ENCODE measurements at regions not wholly inside any gene's neighbourhood (a gene's known extent, or its start where the extent isn't known, plus 50 kb on each side); places are given as distances from the start of the nearest gene placed in this dataset.

DNA sequence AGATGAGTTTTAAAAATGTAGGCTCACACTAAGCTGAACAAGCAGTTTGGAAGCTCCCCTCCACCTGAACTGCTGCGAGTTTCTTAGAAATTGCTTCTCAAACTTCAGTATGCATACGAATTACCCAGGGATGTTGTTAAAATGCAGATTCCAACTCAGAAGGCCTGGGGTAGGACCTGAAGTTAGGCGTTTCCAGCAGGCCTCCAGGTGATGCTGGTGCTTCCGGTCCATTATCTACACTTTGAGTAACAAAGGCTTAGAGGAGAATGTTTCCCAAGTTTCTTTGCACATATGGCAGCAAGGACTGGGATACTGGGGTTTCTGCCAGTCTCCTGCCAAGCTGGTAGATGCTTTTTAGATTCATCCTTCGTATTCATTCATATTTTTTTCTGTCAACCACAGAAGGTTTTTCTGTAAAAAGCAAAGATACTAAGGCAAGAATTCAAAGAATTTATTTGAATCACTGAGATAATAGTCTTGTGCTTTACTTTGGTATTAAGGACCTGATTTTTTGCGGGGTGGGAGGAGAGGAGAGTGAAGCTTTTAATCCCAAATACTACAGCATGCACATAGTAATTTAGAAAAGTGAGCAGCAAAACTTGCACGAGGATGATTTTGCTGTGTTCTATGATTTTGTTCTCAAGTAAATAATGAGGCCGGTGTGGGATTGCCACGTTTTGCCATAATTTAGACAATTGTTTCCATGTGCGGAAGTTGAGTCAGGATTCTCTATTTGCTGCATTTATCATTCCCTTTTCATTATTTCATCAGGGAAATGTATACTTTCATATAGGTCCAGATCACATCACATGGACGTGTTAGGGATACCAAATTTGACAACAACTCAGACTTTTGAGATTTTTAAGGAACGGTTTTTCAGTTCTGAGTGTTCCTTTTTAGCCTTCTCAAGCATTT lies 137.6 kb upstream of the SPATS2L start:
- peak overlapping the region; percentile 48 for H3K27ac ChIP-seq (ENCODE audit: low read length)

DNA sequence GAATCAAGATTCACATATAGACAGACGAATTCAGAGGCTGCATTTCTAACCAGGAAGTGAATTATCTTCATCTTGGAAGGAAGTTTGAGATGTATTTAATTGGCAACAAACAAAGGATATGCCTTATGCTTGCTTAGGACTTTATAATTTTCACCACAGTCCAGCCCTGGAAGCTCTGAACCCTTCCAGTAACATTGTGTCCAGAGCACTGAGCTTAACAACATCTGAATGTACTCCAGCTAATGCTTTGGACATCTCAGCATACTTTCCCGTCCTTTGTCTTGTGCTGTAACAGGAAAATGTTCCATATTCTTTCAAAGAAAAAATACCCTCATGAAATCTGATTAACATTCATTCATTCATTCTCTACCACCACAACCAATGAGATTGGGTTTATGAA lies 136.3 kb upstream of the SPATS2L start:
- Histone ChIP-seq H3K9me3 (ENCODE audit: insufficient read depth, low read depth, low read length) (no peaks in the 10 kb centered on the region), H3K27ac (ENCODE audit: low read length) (no peak overlapping the region), H3K4me3 (ENCODE audit: low read length) (no peak overlapping the region), H3K27me3 (ENCODE audit: insufficient read depth, low read length) (no peaks in the 10 kb centered on the region), H3K9ac (ENCODE audit: low read depth, low read length) (no peak overlapping the region), H3K4me1 (ENCODE audit: insufficient read depth, low read length) (peaks cover 18% of the 10 kb centered on the region), H3K36me3 (ENCODE audit: insufficient read depth, low read depth, low read length) (no peaks in the 10 kb centered on the region)

More for the DNA sequence above, 137.6 kb upstream of the SPATS2L start:
- H3K4me3 ChIP-seq (ENCODE audit: low read length): peak overlapping the region; percentile 6; the same call in 1 of the 2 replicates
- H3K27me3 ChIP-seq (ENCODE audit: insufficient read depth, low read length): no peaks in the 10 kb centered on the region
- H3K4me1 ChIP-seq (ENCODE audit: insufficient read depth, low read length): peaks cover 18% of the 10 kb centered on the region
- peak overlapping the region; percentile 28; the same call in 1 of the 2 replicates for H3K9ac ChIP-seq (ENCODE audit: low read depth, low read length)
- H3K9me3 ChIP-seq (ENCODE audit: insufficient read depth, low read depth, low read length): no peaks in the 10 kb centered on the region
- H3K36me3 ChIP-seq (ENCODE audit: insufficient read depth, low read depth, low read length): no peaks in the 10 kb centered on the region

DNA sequence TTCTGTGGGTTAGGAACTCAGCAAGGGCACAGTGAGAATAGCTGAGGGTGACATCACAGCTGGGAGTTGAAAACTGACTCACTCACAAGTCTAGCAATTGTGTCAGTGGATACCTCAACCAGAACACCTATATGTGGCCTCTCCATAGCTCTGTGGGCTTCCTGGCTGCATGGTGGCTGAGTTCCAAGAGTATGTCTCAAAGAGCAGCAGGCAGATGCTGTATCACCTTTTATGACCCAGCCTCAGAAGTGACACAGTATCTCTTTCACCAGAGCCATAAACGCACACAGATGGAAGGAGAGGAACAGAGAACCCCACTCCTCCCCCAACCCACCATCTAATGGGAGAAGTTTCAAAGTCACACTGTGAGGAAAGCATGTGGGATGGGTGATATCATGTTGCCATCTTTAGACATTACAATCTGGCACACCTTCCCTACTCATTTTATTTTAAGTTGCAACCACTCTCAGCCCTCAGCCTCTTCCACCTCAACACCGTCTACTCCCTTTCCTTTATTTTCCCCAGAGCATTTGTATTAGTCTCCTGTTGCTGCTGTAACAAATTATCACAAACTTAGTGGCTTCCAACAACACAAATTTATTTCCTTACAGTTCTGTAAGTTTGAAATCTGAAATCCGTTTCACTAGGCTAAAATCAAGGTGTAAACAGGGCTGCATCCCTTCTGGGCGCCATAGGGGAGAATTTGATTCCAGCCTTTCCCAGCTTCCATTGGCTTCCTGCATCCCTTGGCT lies 134.6 kb upstream of the SPATS2L start:
- no peaks in the 10 kb centered on the region for H3K27me3 ChIP-seq (ENCODE audit: insufficient read depth, low read length)
- H3K36me3 ChIP-seq (ENCODE audit: insufficient read depth, low read depth, low read length): no peaks in the 10 kb centered on the region
- H3K27ac ChIP-seq (ENCODE audit: low read length): no peak overlapping the region
- H3K9ac ChIP-seq (ENCODE audit: low read depth, low read length): no peak overlapping the region
- H3K4me3 ChIP-seq (ENCODE audit: low read length): no peak overlapping the region
- H3K9me3 ChIP-seq (ENCODE audit: insufficient read depth, low read depth, low read length): no peaks in the 10 kb centered on the region
- peaks cover 18% of the 10 kb centered on the region for H3K4me1 ChIP-seq (ENCODE audit: insufficient read depth, low read length)

DNA sequence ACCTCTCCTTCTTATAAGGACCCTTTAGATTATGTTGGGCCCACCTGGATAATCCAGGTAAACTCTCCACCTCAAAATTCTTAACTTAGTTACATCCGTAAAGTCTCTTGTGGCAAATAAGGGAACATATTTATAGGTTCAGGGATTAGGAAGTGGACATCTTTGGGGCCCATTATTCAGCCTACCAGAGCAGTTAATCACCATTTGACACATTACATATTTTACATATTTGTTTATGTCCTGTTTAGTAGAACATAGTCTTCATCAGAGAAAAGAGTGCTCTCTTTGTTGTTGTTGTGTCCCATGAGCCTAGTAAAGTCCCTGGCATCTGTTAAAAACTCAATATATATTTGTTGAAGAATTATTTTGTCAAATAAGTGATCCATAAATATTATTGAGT lies 134.0 kb upstream of the SPATS2L start:
- no peak overlapping the region for H3K4me3 ChIP-seq (ENCODE audit: low read length)
- no peak overlapping the region for H3K27ac ChIP-seq (ENCODE audit: low read length)
- H3K27me3 ChIP-seq (ENCODE audit: insufficient read depth, low read length): no peaks in the 10 kb centered on the region
- H3K36me3 ChIP-seq (ENCODE audit: insufficient read depth, low read depth, low read length): no peaks in the 10 kb centered on the region
- no peaks in the 10 kb centered on the region for H3K9me3 ChIP-seq (ENCODE audit: insufficient read depth, low read depth, low read length)
- H3K9ac ChIP-seq (ENCODE audit: low read depth, low read length): no peak overlapping the region
- peaks cover 18% of the 10 kb centered on the region for H3K4me1 ChIP-seq (ENCODE audit: insufficient read depth, low read length)

GRCh38 chr2:200172944-200173581 lies 133.4 kb upstream of the SPATS2L start:
- Histone ChIP-seq H3K36me3 (ENCODE audit: insufficient read depth, low read depth, low read length) (no peaks in the 10 kb centered on the region), H3K27ac (ENCODE audit: low read length) (no peak overlapping the region), H3K4me1 (ENCODE audit: insufficient read depth, low read length) (peaks cover 15% of the 10 kb centered on the region), H3K9me3 (ENCODE audit: insufficient read depth, low read depth, low read length) (no peaks in the 10 kb centered on the region), H3K4me3 (ENCODE audit: low read length) (no peak overlapping the region), H3K27me3 (ENCODE audit: insufficient read depth, low read length) (no peaks in the 10 kb centered on the region), H3K9ac (ENCODE audit: low read depth, low read length) (no peak overlapping the region)

DNA sequence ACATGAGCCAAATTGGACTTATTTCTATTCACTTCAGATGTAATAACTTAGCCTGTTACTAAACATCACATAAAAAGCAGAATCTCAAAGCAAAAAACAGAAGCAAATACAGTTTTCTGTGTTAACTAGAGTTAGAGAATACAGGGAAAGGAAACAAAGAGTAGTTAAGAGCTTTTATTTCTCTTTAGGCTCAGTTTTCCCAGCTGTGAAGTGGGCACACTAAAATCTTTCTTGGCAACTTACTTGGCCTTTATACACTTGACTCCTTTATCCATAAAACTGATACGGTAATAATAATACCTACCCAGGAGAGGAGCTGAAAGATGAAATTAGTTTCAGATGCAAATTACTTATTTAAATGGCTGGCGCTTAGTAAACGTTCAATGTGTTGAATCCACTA lies 132.8 kb upstream of the SPATS2L start:
- no peak overlapping the region for H3K9ac ChIP-seq (ENCODE audit: low read depth, low read length)
- H3K27me3 ChIP-seq (ENCODE audit: insufficient read depth, low read length): no peaks in the 10 kb centered on the region
- H3K4me3 ChIP-seq (ENCODE audit: low read length): no peak overlapping the region
- no peaks in the 10 kb centered on the region for H3K36me3 ChIP-seq (ENCODE audit: insufficient read depth, low read depth, low read length)
- peaks cover 10% of the 10 kb centered on the region; the same call in 1 of the 2 replicates for H3K4me1 ChIP-seq (ENCODE audit: insufficient read depth, low read length)
- H3K9me3 ChIP-seq (ENCODE audit: insufficient read depth, low read depth, low read length): no peaks in the 10 kb centered on the region
- no peak overlapping the region for H3K27ac ChIP-seq (ENCODE audit: low read length)

DNA sequence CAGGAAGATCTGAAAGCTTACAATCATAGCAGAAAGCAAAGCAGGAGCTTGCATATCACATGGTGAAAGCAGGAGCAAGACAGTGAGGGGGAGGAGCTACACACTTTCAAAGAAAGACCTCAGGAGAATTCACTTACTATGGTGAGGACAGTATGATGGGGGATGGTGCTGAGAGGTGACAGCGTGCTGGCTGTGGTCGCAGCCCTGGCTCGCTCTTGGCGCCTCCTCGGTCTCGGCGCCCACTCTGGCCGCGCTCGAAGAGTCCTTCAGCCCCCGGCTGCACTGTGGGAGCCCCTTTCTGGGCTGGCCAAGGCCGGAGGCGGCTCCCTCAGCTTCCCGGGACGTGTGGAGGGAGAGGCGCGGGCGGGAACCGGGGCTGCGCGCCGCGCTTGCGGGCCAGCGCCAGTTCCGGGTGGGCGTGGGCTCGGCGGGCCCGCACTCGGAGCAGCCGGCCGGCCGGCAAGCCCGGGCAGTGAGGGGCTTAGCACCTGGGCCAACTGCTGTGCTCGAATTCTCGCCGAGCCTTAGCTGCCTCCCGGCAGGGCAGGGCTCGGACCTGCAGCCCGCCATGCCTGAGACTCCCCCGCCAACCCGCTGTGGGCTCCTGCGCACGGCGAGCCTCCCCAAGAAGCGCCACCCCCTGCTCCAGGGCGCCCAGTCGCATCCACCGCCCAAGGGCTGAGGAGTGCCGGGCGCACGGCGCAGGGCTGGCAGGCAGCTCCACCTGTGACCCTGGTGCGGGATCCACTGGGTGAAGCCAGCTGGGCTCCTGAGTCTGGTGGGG lies 131.9 kb upstream of the SPATS2L start:
- H3K9ac ChIP-seq (ENCODE audit: low read depth, low read length): no peak overlapping the region
- no peak overlapping the region for H3K4me3 ChIP-seq (ENCODE audit: low read length)
- no peak overlapping the region for H3K27ac ChIP-seq (ENCODE audit: low read length)
- peaks cover 3% of the 10 kb centered on the region; the same call in 1 of the 2 replicates for H3K4me1 ChIP-seq (ENCODE audit: insufficient read depth, low read length)
- no peaks in the 10 kb centered on the region for H3K36me3 ChIP-seq (ENCODE audit: insufficient read depth, low read depth, low read length)
- no peaks in the 10 kb centered on the region for H3K27me3 ChIP-seq (ENCODE audit: insufficient read depth, low read length)
- no peaks in the 10 kb centered on the region for H3K9me3 ChIP-seq (ENCODE audit: insufficient read depth, low read depth, low read length)

DNA sequence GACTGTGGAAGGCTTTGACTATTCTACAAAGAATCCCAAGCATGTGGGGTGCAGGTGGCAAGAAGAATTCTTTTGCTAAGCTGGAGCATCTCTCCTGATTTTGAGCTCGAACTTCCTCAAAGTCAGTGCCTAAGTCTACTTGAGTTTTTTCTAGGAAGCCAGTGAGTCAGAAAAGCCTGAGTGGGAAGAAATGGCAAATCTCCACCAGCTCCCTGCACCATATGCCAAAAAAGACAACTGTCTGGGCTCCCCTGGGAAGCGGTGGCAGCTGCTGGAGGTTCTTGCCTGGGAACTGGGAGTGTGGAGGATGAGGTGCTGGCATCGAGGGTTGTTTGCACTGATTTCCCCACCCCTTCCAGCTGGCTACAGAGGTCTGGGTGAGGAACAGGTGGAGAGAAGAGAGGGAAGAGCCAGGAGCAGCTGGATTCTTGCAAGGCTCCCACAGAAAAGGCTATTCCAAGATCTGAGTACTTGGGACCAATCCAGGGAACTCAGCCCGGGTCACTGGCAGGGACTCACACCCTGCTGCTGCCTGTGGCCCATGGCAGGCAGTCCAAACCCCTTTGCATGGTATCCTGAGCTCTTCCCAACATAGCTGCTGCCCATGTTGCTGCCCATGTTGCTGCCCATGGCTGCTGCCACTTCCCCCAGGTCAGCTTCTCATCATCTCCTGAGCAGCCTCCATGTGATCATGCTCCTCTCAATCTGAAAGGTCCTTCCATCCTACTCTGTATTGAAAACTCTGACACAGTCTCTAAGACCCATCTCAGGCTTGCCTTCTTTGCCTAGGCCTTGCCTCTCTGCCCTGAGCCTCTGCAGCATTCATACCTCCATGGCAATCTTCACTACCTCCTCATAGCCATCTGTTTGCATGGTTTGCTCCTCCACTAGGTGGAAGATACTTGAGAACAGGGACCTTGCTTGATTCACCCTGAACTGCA lies 128.3 kb upstream of the SPATS2L start:
- Histone ChIP-seq H3K9ac (ENCODE audit: low read depth, low read length) (no peak overlapping the region), H3K4me3 (ENCODE audit: low read length) (no peak overlapping the region), H3K36me3 (ENCODE audit: insufficient read depth, low read depth, low read length) (no peaks in the 10 kb centered on the region), H3K4me1 (ENCODE audit: insufficient read depth, low read length) (0 out of 2 replicates have a peak, but pooled peaks cover 3% of the 10 kb centered on the region), H3K27me3 (ENCODE audit: insufficient read depth, low read length) (no peaks in the 10 kb centered on the region), H3K9me3 (ENCODE audit: insufficient read depth, low read depth, low read length) (no peaks in the 10 kb centered on the region), H3K27ac (ENCODE audit: low read length) (no peak overlapping the region)

GRCh38 chr2:200179151-200179550 lies 127.3 kb upstream of the SPATS2L start:
- Histone ChIP-seq H3K4me3 (ENCODE audit: low read length) (no peak overlapping the region), H3K27ac (ENCODE audit: low read length) (no peak overlapping the region), H3K27me3 (ENCODE audit: insufficient read depth, low read length) (no peaks in the 10 kb centered on the region), H3K36me3 (ENCODE audit: insufficient read depth, low read depth, low read length) (no peaks in the 10 kb centered on the region), H3K9ac (ENCODE audit: low read depth, low read length) (no peak overlapping the region), H3K9me3 (ENCODE audit: insufficient read depth, low read depth, low read length) (no peaks in the 10 kb centered on the region), H3K4me1 (ENCODE audit: insufficient read depth, low read length) (0 out of 2 replicates have a peak, but pooled peaks cover 3% of the 10 kb centered on the region)

DNA sequence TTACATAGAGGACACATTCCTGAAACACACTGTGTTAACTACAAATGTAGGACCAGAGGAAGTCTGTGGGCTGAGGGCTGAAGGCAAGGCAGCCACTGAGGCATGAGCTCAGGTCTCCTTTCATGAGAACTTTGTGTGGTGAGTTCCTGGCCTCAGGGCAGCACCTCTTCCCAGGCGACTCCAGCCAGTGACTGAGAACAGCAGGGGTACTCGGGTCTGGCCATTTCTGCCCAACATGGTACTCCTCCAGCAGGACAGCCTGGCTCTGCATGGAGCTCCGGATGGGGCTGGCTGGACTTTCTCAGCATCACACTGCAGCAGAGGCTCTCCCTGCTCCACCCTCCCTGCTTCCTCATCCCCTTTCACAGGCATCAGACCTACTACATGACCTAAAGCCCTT lies 125.5 kb upstream of the SPATS2L start:
- no peak overlapping the region for H3K4me3 ChIP-seq (ENCODE audit: low read length)
- no peaks in the 10 kb centered on the region for H3K27me3 ChIP-seq (ENCODE audit: insufficient read depth, low read length)
- no peaks in the 10 kb centered on the region for H3K36me3 ChIP-seq (ENCODE audit: insufficient read depth, low read depth, low read length)
- H3K27ac ChIP-seq (ENCODE audit: low read length): no peak overlapping the region
- no peaks in the 10 kb centered on the region for H3K9me3 ChIP-seq (ENCODE audit: insufficient read depth, low read depth, low read length)
- no peak overlapping the region for H3K9ac ChIP-seq (ENCODE audit: low read depth, low read length)
- peaks cover 6% of the 10 kb centered on the region; the same call in 1 of the 2 replicates for H3K4me1 ChIP-seq (ENCODE audit: insufficient read depth, low read length)

Measured in iPS-20b (cell line).